NCI-H524 (cell line): ENCODE measurements at regions not wholly inside any gene's neighbourhood (a gene's known extent, or its start where the extent isn't known, plus 50 kb on each side); places are given as distances from the start of the nearest gene placed in this dataset.

Experiments
- DNase-seq, 2 experiments: peaks; one replicate each; lab custom pipeline; 2025; lab: John Stamatoyannopoulos, UW

DNA sequence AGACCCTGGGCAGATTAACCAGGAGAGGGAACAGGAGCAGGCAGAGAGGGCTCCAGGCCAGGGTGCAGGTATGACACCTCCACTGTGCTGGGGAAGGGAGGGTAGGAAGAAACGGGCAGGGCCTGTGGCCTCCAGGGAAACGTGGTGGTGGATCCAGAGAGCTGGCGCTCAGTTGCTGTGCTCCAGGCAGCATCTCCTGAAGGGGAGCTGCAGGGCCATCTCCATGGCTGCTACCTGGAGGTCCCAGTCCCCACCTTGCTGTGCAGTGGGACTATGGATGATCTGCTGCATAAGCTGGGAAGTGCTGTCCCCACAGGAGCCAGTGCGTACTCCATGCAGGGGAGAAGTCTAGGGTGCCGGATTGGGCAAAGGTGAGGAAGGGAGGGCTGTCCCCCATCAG lies 125.9 kb upstream of the RUNX3 start:
- DNase-seq, result no peak

DNA sequence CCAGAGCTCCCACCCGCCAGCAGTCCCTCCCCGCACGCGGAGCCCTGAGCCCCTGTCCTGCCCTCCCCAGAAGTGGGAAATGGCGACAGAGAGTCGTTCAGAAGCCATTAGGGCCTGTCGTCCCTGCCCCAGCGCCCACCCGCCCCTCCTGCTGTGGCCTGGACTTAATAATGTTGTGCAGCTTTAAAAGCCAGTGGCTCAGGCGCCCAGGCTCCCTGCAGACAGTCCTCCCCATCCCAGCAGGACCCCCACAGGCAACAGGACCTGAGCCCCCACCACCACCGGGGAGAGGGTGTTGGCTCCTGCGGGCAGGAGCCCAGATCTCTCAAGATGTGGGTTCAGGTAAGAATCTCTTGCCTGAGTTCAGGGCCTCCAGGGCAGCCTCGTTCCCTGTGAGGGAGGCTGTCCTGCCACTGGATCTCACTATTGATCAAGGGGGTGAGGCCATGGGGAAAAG lies 125.3 kb upstream of the RUNX3 start:
- no peak for DNase-seq

DNA sequence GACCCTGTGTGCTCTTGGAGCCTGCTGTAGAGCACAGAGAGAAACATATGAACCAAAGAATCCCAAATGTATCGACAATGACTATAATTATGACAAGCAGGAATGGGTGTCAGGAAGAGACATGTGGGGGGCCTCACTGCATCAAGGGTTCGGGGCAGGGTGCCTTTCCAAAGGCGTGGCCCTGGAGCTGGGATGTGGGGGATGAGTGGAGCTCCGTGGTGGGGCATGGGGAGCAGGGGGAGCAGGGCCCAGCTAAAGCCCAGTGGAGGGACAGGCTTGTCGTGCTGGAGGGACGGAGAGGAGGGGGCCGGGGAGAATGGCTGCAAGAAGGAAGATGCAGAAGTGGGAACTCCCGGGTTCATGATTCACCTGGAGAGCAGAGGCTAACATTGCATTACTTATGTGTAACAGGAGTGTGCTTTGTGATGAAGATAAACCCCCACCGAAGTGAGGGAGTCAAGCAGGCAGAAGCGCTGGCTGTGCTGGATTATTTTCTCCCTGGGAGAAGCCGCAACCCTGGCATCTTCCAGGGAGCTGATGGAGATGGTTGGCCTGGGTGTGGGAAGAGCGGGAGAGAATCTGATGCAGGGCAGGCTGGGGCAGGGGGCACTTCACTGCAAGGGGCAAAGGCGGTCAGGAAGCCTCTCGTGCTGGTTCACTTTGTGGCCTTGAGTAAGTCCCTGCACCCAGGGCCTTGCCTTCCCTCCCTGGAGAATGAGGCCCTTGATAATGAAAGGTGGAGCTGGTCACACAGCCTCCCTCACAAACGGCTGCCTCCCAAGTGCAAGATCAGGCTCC lies 124.6 kb upstream of the RUNX3 start:
- DNase-seq, result no peak

DNA sequence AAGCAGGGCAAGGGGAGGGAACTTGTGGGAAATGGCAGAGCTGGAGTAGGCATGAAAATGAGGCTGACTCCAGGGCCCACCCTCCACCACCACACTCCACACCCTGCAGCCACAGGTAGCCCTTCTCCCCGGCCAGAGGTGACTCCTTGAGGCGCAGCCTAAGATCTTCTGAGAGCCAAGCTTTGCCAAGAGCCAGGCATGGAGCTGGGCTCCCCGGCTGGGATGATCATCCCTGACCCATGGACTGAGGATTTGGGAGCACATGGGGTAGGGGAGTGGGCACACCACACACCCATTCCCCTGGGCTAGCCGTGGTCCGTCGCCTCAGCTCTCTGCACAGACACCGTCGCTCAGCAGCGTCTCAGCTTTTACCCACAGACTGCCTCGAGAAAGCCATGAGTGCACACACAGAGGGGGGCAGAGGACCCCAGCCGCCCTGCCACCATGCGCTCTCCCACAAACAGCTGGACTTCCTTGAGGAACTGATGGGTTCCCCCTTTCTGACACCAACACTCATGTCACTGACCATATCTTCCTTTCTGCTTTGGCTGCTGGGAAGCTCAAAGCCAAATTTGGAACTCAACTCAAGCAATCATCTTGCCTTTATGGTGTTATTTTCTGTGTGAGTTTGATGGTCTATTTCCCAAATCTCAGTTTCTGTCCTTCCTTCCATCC lies 123.6 kb upstream of the RUNX3 start:
- no peak for DNase-seq

DNA sequence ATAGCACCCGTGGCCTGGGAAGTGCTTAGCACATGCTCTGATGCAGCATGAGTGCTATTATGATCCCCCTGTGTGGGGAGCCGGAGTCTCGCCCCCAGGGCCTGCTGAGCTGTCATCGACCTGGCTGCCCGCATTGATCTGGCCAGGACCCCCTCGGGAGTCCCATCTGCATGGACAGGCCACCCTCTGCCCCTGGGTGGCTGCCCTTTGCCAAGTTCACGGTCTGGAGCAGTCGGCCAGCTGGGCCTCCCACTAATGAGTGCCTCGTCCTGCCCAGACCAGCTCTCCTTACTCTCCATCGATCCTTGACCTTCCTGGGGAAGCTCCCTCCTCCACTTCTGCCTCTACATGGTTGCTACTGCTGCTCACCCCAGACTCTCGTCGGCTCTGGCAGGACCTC lies 121.8 kb upstream of the RUNX3 start:
- DNase-seq, result no peak

DNA sequence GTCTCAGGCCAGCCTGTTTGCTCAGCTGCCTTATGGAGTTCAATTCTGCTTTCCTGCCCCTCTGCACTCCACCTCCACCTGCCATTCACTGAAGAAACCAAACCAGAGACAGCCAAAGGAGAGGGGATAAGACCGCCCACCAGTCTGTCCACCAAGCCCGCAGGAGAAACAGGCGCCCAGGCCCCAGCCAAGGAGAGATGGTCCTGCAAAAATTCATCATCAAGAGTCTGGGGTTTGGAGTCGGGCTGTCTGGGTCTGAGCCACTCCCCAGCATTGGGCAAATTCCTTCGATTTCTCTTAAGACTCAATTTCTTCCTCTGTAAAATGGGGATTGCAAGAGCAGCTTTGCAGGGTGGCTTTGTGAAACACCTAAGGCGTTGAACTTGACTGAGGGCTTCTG lies 121.4 kb upstream of the RUNX3 start:
- no peak for DNase-seq

DNA sequence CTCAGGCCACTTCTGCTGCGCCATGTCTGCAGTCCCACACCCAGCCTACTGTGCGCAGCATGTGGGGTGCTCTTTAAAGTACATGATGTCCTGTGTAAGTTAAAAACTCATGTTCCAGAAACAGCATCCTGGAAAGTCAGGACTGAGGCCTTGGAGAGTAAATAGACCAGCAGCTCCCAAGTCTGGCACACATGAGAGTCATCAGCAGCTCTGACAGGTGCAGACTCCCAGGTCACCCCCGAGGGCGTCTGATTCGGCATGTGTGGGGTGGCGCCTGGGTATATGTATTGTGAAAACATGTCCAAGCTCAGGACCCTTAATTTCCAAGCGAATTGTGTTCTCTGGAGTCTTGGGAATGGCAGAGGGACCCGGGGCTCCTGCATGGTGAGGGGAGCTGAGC lies 120.1 kb upstream of the RUNX3 start:
- DNase-seq, result no peak

DNA sequence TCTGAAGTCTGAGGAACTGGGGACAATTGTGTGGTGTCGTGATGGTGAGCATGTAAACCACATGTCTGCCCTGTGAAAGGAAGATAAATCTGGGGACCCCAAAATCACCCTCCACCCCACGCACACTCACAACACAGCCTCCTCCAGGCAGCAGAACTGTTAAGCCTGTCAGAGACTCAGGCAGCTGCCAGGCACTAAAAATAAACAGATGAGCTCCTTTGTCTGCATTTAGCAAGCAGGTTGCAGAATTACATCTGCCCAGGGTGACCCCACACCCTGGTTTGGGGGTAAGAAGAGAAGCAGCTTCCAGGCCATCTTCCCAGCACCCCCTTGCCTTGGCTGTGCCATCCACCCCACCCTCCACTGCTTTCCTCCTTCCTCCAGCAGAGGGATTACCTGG lies 119.1 kb upstream of the RUNX3 start:
- DNase-seq, result no peak

DNA sequence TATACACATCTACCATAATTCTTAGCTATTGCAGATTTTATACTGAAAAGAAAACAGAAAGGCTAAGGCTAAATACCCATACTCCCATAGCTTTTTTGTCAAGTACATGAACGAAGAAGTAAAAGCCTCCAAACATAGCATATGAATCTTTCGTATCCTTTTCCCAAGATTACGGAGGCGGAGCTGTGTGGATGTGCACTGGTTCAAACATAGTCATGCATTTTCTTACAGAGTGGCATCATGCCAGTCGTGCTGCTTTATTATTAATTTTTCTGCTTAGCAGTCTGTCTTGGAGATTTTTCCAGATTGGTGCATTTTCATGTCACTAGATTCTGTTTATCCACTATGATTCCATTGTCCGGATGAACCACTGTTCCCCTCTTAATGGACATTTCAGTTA lies 118.7 kb upstream of the RUNX3 start:
- no peak for DNase-seq

DNA sequence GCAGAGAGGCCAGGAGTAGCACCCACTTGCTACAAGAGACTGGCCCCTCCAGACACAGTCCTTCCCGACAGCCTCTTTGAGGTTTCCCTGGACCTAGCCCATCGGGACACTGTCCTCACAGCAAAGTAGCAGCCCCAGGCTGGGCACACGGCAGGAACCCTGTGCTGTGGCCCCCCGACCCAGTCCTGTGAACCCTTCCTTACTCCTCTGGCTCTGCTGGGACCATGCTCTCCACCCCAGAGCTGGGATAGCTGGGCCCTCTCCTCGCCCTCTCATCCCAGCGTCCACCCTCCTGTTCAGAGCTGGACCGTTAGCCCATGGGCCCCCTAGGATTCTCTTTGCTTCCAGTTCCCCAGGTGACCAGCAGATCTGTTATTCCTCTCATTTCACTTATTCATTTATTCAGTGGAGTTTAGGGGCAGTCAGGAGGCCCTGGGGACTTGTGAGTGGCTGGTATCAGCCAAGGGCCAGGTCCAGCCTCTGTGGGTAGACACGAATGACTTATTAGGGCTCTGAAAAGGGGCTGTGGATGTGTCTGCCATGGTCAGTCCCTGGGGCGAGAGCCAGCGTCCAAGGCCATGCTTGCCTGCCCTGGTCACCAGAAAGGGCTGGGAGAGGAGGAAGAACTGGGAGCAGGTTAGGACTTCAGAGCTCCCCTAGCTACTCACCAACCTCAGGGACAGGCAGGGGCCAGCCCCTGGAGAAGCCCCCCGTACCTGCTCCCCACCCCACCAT lies 117.6 kb upstream of the RUNX3 start:
- DNase-seq, result no peak

DNA sequence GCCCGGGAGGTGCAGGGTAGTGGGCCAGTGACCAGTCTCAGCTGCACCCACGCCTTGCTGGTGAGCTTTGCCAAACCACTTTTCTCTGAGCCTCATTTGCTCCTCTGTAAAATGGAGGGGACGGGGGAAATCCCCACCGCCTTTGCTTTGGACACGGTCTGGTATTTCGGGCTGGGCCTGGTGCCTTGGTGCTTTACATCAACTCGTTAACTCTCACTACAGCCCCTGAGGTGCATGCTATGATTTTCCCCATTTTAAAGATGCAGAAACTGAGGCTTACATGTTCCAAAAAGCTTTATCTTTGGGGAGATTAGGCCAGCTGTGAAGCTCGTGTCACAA lies 116.1 kb upstream of the RUNX3 start:
- no peak for DNase-seq

DNA sequence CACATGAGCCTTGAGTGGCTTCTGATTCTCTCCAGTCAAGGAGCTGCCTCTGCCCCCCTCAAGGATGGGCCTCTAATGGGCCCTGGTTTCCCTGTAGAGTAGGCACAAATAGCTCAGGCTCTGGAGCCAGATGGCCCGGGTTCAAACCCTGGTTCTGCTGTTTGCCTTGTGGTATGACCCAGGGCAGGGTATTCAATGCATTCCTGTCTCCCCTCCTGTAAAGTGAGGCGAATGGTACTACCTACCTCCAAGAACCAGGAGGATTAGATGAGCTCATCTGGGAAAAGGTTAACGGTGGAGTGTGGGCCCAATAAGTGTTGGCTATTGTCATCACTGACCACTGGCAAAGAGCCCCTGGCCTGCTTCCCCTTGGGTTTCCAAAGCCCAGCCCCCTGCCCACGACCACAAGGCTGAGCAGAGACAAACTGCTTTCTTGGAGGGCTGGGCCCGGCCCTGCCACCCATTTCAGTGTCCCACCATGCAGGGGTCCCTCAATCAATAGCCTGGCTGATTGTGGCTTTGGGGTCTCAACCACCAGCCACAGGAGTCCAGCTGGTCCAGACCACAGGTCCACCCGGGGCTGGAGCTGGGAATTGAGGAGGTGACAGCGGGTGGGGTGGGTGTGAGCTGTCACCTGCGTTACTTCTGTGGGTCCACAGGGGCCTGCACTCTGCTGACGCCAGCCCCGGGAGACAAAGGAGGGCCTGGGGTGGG lies 115.6 kb upstream of the RUNX3 start:
- DNase-seq, result no peak

DNA sequence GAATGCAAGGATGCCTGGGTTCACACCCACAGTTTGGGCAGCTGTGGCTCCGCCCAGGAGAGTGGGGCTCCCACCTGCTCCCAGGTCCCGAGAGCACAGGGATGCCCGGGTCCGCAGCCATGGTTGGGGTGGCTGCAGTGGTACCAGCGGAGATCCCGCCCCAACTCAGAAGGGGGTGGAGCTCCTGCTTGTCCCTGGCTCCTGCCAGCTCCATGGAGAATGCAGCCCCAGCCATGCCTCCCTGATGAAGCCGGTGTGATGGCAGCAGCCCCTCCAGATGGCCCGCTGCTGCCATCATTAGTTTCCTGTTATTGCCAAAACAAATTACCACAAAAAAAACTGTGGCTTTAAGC lies 113.1 kb upstream of the RUNX3 start:
- no peak for DNase-seq

DNA sequence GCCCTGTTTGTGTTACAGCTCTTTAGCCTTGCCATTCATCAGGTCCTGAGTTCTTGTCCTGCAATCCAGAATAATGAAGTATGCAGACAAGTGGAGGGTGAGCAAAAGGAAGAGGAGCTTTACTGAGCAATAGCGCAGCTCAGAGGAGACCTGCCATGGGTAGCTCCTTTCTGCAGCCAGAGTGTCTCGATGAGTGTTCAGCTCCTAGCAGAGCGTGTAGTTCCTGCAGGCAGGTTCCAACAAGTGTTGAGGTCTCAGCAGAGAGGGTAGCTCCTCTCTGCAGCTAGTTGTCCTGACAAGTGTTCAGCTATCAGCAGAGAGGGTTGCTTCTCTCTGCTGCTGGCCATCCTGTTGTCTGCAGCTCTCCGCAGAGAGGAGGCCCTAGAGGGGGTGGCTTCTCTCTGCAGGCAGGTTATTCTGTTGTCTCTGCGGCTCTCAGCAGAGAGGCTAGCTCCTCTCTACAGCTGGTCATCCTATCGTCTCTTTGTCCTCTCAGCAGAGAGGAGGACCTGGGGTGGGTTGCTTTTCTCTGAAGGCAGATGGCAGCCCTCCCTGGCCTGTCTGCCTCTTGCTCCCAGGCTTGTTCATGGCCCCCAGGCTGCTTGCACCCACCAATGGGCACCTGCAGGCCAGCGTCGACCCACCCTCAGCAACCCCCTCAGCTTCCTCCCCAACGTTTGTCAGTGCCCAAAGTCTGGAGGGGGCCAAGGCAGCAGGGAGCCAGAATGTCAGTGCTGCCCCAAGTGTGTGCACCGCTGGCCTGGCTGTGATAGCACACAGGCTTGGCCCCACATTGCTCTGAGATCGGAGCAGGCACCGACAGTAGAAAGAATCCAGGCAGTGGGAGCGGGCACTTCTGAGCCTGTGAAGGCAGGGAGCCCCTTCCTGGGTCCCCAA lies 112.5 kb upstream of the RUNX3 start:
- DNase-seq, result no peak

DNA sequence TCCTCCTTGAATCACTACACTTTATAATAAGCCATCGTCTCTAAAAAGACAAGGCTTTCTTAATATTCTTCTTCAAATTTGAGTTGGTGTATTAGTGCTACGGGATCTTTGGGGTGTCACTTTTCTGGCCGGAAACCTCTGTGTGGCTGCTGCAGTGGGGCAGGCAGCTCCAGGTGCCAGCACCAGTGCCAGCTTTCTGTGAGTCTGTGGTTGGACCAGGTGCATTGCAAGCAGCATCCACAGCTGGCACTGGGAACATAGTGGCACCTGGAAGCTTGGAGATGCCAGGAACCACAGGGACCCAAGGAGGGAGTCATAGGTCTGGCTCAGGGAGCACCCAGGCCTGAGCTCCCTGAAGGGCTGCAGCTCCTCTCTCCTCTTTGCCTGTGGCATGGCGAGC lies 111.8 kb upstream of the RUNX3 start:
- no peak for DNase-seq

DNA sequence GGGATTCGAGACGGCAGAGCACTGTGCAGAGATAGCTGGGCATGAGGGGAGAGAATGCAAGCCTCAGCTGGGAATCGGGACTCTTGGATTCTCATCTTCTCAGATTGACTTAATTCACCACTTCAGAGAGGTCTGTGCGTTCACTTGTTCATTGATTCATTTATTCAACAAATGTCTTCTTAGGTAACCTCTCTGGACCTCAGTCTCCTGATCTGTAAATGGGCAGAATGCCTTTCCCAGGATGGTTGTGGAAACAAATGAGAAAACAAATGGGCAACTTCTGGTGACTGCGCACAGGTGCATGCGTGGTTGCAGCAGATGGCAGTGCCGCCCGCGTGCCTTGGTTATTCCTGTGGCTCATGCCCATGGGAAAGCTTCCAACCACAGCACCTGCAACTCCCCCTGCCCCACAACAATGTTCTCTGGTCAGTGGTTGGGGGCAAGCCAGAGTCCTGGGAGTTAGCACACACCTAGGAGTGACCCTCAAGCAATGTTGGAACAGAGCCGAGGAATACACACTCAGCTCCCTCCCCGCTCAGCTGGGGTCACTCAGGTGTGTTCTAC lies 110.1 kb upstream of the RUNX3 start:
- no peak for DNase-seq

DNA sequence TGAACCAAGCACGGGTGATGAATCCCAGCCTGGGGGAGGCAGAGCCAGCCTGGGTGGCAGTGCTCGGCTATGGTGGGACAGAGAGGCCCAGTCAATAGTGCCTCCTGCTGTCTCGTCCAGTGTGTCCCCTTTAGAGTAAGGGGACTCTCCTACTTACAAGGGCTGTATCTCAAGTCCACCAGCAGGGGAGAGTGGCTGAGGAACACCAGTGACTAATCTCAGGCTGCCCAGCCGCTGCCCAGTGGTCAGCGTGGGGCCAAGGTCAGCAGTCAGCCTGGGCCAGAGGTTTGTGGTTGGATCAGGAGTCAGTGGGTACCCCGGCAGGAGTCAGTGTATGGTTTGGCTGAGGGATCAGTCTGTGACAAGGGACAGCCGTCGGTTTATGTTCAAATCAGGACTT lies 109.2 kb upstream of the RUNX3 start:
- DNase-seq, result no peak

DNA sequence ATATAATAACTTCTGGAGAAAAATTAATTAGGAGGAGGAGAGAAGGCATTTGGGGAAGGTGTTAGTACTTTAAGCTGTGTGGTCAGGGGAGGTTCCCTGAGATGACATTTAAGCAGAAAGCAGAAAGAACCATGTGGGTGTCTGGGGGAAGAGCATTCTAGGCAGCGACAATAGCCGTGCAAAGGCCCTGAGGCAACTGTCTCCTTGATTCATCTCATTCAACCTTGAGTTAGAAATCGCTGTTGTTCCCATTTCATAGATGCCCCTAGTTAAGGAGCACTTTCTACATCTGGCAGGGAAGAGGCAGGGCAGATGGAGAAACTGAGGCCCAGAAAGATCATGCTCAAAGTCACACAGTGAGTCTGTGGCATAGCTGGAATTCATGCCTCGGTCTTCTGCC lies 108.6 kb upstream of the RUNX3 start:
- DNase-seq, result no peak

DNA sequence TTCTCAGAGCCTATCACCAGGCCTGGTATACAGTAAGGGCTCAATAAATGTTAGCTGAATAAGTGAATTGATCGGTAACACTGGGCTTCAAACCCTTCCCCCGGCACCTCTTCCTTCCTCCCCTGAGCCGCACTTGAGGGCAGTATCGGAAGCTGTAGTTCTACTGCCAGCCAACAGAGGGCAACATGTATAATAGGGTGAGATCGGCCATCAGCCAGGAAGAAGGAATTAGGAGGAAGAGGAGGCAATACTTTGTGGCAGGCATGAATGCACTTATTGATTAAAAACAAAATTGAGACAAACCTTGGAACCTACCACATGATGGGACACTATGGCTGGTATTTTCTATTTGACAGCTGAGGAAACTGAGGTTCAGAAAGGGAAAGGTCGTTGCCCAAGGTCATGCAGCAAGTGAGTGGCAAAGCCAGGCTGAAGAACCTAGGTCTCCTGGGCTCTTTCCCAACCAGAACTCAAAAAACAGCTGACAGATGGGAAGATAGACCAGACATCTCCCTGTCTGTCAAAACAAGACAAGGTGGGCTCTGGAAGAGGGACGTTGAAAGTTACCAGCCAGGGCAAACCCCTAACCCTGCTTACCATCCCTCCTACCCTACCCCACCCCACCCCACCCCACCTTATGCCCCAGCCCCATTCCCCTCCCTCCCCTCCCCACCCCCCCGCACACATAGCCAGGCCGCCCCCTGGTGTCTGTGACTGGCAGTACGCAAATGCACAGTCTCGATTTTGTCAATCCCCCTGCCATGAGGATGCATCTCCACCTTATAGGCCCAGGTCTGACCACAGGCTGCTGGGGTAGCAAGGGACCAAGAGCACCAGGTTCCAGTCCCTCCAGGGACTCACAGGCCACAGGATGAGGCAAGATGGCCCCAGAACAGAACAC lies 107.3 kb upstream of the RUNX3 start:
- DNase-seq, result no peak

DNA sequence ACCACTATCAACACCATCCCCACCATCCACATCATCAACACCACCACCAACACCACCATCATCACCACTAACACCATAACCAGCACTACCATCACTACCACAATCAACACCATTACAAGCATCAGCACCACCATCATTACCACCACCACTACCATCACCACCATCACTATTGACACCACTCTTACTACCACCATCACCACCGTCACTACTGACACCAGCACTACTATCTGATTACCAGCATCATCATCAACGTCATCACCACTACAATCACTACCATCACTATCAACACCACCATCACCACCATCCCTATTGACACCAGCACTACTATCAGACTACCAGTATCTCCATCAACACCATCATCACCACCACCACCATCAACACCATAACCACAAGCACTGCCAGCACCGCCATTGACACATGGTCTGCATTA lies 106.1 kb upstream of the RUNX3 start:
- no peak for DNase-seq
